Nephron (organoid): ENCODE measurements at regions not wholly inside any gene's neighbourhood (a gene's known extent, or its start where the extent isn't known, plus 50 kb on each side); places are given as distances from the start of the nearest gene placed in this dataset.

Source experiments
- H3K27ac Mint-ChIP-seq, 3 experiments: 2 replicates each; pipeline ENCODE4 v1.8.0; 2020; ENCODE audit warnings: mixed read lengths in 3 of 3, mild to moderate bottlenecking in 2 of 3, moderate library complexity in 1 of 3
- H3K27me3 Mint-ChIP-seq: 2 replicates; pipeline ENCODE4 v1.8.0; 2021; ENCODE audit warnings: low read depth, mild to moderate bottlenecking, moderate library complexity, mixed read lengths
- H3K36me3 Mint-ChIP-seq: 2 replicates; pipeline ENCODE4 v1.8.0; 2020; ENCODE audit warnings: low read depth, mixed read lengths
- H3K4me1 Mint-ChIP-seq: 2 replicates; pipeline ENCODE4 v1.8.0; 2020; ENCODE audit warnings: mixed read lengths
- H3K4me3 Mint-ChIP-seq, 3 experiments: 2 replicates each; pipeline ENCODE4 v1.8.0; 2020; ENCODE audit warnings: mild to moderate bottlenecking in 3 of 3, mixed read lengths in 3 of 3, moderate library complexity in 2 of 3
- H3K9me3 Mint-ChIP-seq: 2 replicates; pipeline ENCODE4 v1.8.0; 2020; ENCODE audit warnings: mixed read lengths
- CTCF ChIP-seq, 3 experiments: fragments of 200-600 bp; sonication (generic); IDR thresholded peaks; one replicate each; pipeline ENCODE4 v1.5.0; 2021; ENCODE audit warnings: antibody characterized with exemption in 3 of 3; ENCODE audit not compliant: unreplicated experiment in 3 of 3

- TF ChIP-seq CTCF (IDR thresholded peaks at IDR 0.05; ENCODE audit: unreplicated experiment in 3 of 3): no peak
- Mint-ChIP-seq H3K27me3 (no peaks in the 10 kb centered on the region), H3K4me1 (peaks cover 8% of the 10 kb centered on the region), H3K27ac (peak overlapping the region in 1 of 3 experiments; percentile 69), H3K36me3 (no peaks in the 10 kb centered on the region), H3K4me3 (no peak overlapping the region), H3K9me3 (no peaks in the 10 kb centered on the region)
Measured at GRCh38 chr12:97336900-97337751, 125.5 kb upstream of the RMST start.

- Mint-ChIP-seq H3K9me3 (no peaks in the 10 kb centered on the region), H3K27me3 (no peaks in the 10 kb centered on the region), H3K27ac (no peak overlapping the region), H3K4me1 (peaks cover 3% of the 10 kb centered on the region), H3K36me3 (no peaks in the 10 kb centered on the region), H3K4me3 (no peak overlapping the region)
- no peak for TF ChIP-seq CTCF (IDR thresholded peaks at IDR 0.05; ENCODE audit: unreplicated experiment in 3 of 3)
Measured at GRCh38 chr12:97342130-97342529, 120.5 kb upstream of the RMST start.

GRCh38 chr12:97347956-97348355, 114.6 kb upstream of the RMST start:
- Mint-ChIP-seq H3K36me3 (no peaks in the 10 kb centered on the region), H3K4me3 (no peak overlapping the region), H3K27me3 (no peaks in the 10 kb centered on the region), H3K4me1 (no peaks in the 10 kb centered on the region), H3K9me3 (peaks cover 11% of the 10 kb centered on the region), H3K27ac (no peak overlapping the region)
- no peak for TF ChIP-seq CTCF (IDR thresholded peaks at IDR 0.05; ENCODE audit: unreplicated experiment in 3 of 3)

GRCh38 chr12:97358361-97358760, 104.2 kb upstream of the RMST start:
- Mint-ChIP-seq H3K9me3 (peaks cover 23% of the 10 kb centered on the region), H3K4me1 (peaks cover 24% of the 10 kb centered on the region), H3K36me3 (peaks cover 6% of the 10 kb centered on the region), H3K27me3 (peaks cover 4% of the 10 kb centered on the region), H3K4me3 (no peak overlapping the region), H3K27ac (peak overlapping the region in 1 of 3 experiments; percentile 21)
- TF ChIP-seq CTCF (IDR thresholded peaks at IDR 0.05; ENCODE audit: unreplicated experiment in 3 of 3): no peak

- Mint-ChIP-seq H3K9me3 (peaks cover 19% of the 10 kb centered on the region), H3K4me3 (no peak overlapping the region), H3K27ac (no peak overlapping the region), H3K36me3 (peaks cover 6% of the 10 kb centered on the region), H3K4me1 (peaks cover 24% of the 10 kb centered on the region), H3K27me3 (peaks cover 4% of the 10 kb centered on the region)
- no peak for TF ChIP-seq CTCF (IDR thresholded peaks at IDR 0.05; ENCODE audit: unreplicated experiment in 3 of 3)
Measured at GRCh38 chr12:97359021-97359690, 103.4 kb upstream of the RMST start.
